Endothelial cell of umbilical vein (primary cell): ENCODE measurements at regions not wholly inside any gene's neighbourhood (a gene's known extent, or its start where the extent isn't known, plus 50 kb on each side); places are given as distances from the start of the nearest gene placed in this dataset.

Experiments
- MYC ChIP-seq: IDR thresholded peaks from one replicate; pipeline ENCODE4 v1.6.1; 2011; ENCODE audit warnings: mild to moderate bottlenecking, low read depth, low read length
- POLR2A ChIP-seq: IDR thresholded peaks from 2 replicates; pipeline ENCODE4 v1.6.1; 2012; ENCODE audit warnings: low read depth, mild to moderate bottlenecking, control low read depth, low read length
- POLR2AphosphoS5 ChIP-seq: IDR thresholded peaks from 2 replicates; pipeline ENCODE4 v1.6.1; 2012; ENCODE audit warnings: low read depth, mild to moderate bottlenecking, control low read depth, low read length, moderate library complexity; ENCODE audit not compliant: insufficient read depth
- TF ChIP-seq, protein P1 (sequence below), 2 donors: IDR thresholded peaks; 1 replicate in 1 of 2; 2 replicates in 1 of 2; pipeline ENCODE4 v1.5.1; 2011; ENCODE audit warnings: low read length in 2 of 2, mild to moderate bottlenecking in 2 of 2, moderate library complexity in 2 of 2, control low read depth in 1 of 2, inconsistent platforms in 1 of 2, low read depth in 1 of 2; ENCODE audit not compliant: insufficient read depth in 1 of 2; ENCODE audit errors: extremely low read depth in 1 of 2

DNA sequence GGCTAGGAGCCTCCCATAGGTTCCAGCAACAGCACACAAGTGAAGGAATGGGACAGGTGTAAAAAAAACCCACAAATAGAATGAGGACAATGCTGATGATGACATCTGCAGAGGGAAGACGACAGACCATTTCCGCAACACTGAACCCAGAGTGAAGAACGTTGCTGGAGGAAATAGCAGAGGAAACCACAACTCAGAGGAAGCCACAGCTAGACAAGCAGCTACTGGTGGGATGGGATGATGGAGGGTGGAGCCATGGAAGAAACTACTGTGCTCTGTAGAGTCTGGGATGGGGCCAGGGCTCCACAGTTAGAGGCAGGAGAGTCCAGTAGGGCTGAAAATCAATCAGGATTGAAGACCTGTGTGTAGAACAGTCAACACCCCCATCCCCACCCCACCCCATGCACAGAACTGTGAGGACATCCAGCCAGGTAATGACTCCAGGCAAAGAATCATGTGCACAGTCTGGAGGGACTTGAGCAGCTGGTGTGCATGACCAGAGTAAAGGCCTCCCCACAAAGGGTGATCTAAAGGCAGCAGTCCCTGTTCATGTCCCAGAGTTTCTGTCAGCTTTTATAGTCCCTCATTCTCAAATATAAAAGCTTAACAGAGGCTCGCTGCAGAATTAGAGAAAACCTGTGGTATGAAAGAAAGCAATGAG lies 65.2 kb upstream of the SPIN1 start:
- TF ChIP-seq, protein P1, sequence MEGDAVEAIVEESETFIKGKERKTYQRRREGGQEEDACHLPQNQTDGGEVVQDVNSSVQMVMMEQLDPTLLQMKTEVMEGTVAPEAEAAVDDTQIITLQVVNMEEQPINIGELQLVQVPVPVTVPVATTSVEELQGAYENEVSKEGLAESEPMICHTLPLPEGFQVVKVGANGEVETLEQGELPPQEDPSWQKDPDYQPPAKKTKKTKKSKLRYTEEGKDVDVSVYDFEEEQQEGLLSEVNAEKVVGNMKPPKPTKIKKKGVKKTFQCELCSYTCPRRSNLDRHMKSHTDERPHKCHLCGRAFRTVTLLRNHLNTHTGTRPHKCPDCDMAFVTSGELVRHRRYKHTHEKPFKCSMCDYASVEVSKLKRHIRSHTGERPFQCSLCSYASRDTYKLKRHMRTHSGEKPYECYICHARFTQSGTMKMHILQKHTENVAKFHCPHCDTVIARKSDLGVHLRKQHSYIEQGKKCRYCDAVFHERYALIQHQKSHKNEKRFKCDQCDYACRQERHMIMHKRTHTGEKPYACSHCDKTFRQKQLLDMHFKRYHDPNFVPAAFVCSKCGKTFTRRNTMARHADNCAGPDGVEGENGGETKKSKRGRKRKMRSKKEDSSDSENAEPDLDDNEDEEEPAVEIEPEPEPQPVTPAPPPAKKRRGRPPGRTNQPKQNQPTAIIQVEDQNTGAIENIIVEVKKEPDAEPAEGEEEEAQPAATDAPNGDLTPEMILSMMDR (IDR thresholded peaks at IDR 0.05; ENCODE audit: extremely low read depth in 1 of 2, insufficient read depth in 1 of 2, low read depth in 1 of 2, low read length in 2 of 2), result no peak
- TF ChIP-seq POLR2A (no peak), MYC (no peak), POLR2AphosphoS5 (no peak)
